HepG2 (cell line): ENCODE measurements at regions not wholly inside any gene's neighbourhood (a gene's known extent, or its start where the extent isn't known, plus 50 kb on each side); places are given as distances from the start of the nearest gene placed in this dataset.

Source experiments
- ATAC-seq: fragments of 200-7000 bp; cut with Tn5 transposase; 3 replicates; pipeline ENCODE4 v1.9.1; 2020; ENCODE audit warnings: mild to moderate bottlenecking, moderate library complexity
- BruUV-seq: library from RNA; stranded (reverse); fragments of 400-500 nt; replicated peaks from 2 replicates; lab custom pipeline; 2021; lab: Mats Ljungman, UMichigan
- CTCF ChIA-PET: fragments of 300-600 bp; formaldehyde crosslinking; extraction: SDS; loops from one replicate; lab custom pipeline; 2021; ENCODE audit warnings: low total read pairs, inconsistent platforms, low intra/inter-chr PET ratio; lab: Yijun Ruan, JAX
- POLR2A ChIA-PET: fragments of 350-600 bp; sonication (Branson Sonifier 250); formaldehyde crosslinking; loops from one replicate; lab custom pipeline; 2020; ENCODE audit warnings: antibody characterized with exemption, inconsistent platforms; lab: Yijun Ruan, JAX
- DNase-seq: peaks from one replicate; pipeline ENCODE4 v3.0.0-alpha.2; 2015; ENCODE audit warnings: low spot score
- FAIRE-seq: peaks from 3 replicates; lab custom pipeline; 2011; peaks lifted over from hg19 to GRCh38; lab: Jason Lieb, UNC
- H2AFZ ChIP-seq: one replicate; pipeline ENCODE4 v1.6.1; 2011; ENCODE audit warnings: low read length, inconsistent platforms
- H3K27ac ChIP-seq: fragments of 300-600 bp; 3 replicates; pipeline ENCODE4 v1.8.0; 2011; ENCODE audit warnings: mixed run types, mild to moderate bottlenecking, mixed read lengths, low read length, inconsistent platforms; ENCODE audit not compliant: insufficient read depth; ENCODE audit errors: extremely low read length
- H3K27me3 ChIP-seq, 2 experiments: fragments of 200-600 bp in 1 of 2; 2 replicates in 1 of 2; 3 replicates in 1 of 2; pipeline versions ENCODE4 v1.6.0 to v1.8.0; 2011; ENCODE audit warnings: low read length in 2 of 2, mild to moderate bottlenecking in 2 of 2, moderate library complexity in 2 of 2, inconsistent platforms in 1 of 2; ENCODE audit not compliant: insufficient read depth in 2 of 2, control insufficient read depth in 1 of 2
- H3K36me3 ChIP-seq, 2 experiments: fragments of 200-600 bp in 1 of 2; replicated peaks in 1 of 2; 2 replicates in 1 of 2; 3 replicates in 1 of 2; pipeline versions ENCODE4 v1.5.1 to v1.8.0; 2011; ENCODE audit warnings: low read length in 2 of 2, inconsistent platforms in 1 of 2; ENCODE audit not compliant: insufficient read depth in 2 of 2, control insufficient read depth in 1 of 2
- H3K4me1 ChIP-seq: 2 replicates; pipeline ENCODE4 v1.5.1; 2012; ENCODE audit warnings: low read length, inconsistent platforms; ENCODE audit not compliant: insufficient read depth
- H3K4me2 ChIP-seq: 2 replicates; pipeline ENCODE4 v1.6.0; 2011; ENCODE audit warnings: low read depth, low read length, inconsistent platforms
- H3K4me3 ChIP-seq, 3 experiments: fragments of 200-600 bp in 1 of 3; sonication (generic), shearing (Covaris generic) in 1 of 3; replicated peaks in 1 of 3; 2 replicates each; pipeline ENCODE4 v1.5.1; 2011 to 2016; ENCODE audit warnings: low read length in 3 of 3, inconsistent platforms in 2 of 3, low read depth in 2 of 3, mild to moderate bottlenecking in 2 of 3, control low read depth in 1 of 3, mixed read lengths in 1 of 3; ENCODE audit not compliant: insufficient read depth in 1 of 3
- H3K79me2 ChIP-seq: one replicate; pipeline ENCODE4 v1.6.1; 2011; ENCODE audit warnings: low read length, inconsistent platforms; ENCODE audit not compliant: insufficient read depth
- H3K9ac ChIP-seq: 2 replicates; pipeline ENCODE4 v1.6.0; 2011; ENCODE audit warnings: mild to moderate bottlenecking, low read depth, low read length, inconsistent platforms; ENCODE audit not compliant: insufficient read depth
- H3K9me3 ChIP-seq: 2 replicates; pipeline ENCODE4 v1.5.1; 2012; ENCODE audit warnings: mild to moderate bottlenecking, low read length
- H4K20me1 ChIP-seq: 2 replicates; pipeline ENCODE4 v1.6.0; 2011; ENCODE audit warnings: inconsistent platforms, mild to moderate bottlenecking, low read length, moderate library complexity; ENCODE audit not compliant: insufficient read depth
- ATF3 ChIP-seq: sonication (generic); formaldehyde crosslinking; IDR thresholded peaks from 2 replicates; pipeline ENCODE4 v1.4.0; 2020; ENCODE audit warnings: missing genetic modification reagents
- CSRNP1 ChIP-seq: sonication (generic); formaldehyde crosslinking; IDR thresholded peaks from 2 replicates; pipeline ENCODE4 v1.8.1; 2023; ENCODE audit warnings: mild to moderate bottlenecking, missing genetic modification reagents
- GMEB1 ChIP-seq: sonication (generic); formaldehyde crosslinking; IDR thresholded peaks from 2 replicates; pipeline ENCODE4 v1.5.1; 2020; ENCODE audit warnings: missing genetic modification reagents, mild to moderate bottlenecking, borderline replicate concordance
- NFKB2 ChIP-seq: sonication (generic); formaldehyde crosslinking; IDR thresholded peaks from 2 replicates; pipeline ENCODE4 v1.4.0; 2020; ENCODE audit warnings: missing genetic modification reagents, borderline replicate concordance
- PRDM10 ChIP-seq: sonication (generic); formaldehyde crosslinking; IDR thresholded peaks from 2 replicates; pipeline ENCODE4 v1.4.0; 2020; ENCODE audit warnings: low read depth, missing genetic modification reagents
- ZMYM3 ChIP-seq: sonication (generic); formaldehyde crosslinking; IDR thresholded peaks from 2 replicates; pipeline ENCODE4 v1.5.1; 2020; ENCODE audit warnings: mild to moderate bottlenecking, missing genetic modification reagents
- ZNF230 ChIP-seq: sonication (generic); formaldehyde crosslinking; IDR thresholded peaks from 2 replicates; pipeline ENCODE4 v1.4.0; 2020; ENCODE audit warnings: mild to moderate bottlenecking, missing genetic modification reagents
- ZNF296 ChIP-seq: sonication (generic); formaldehyde crosslinking; conservative IDR thresholded peaks from 2 replicates; pipeline ENCODE4 v1.5.0; 2020; ENCODE audit warnings: mild to moderate bottlenecking, missing genetic modification reagents
- ZNF414 ChIP-seq: sonication (generic); formaldehyde crosslinking; IDR thresholded peaks from 2 replicates; pipeline ENCODE4 v1.5.0; 2020; ENCODE audit warnings: missing genetic modification reagents
- ZNF501 ChIP-seq: sonication (generic); formaldehyde crosslinking; IDR thresholded peaks from 2 replicates; pipeline ENCODE4 v1.5.1; 2020; ENCODE audit warnings: mild to moderate bottlenecking, moderate library complexity, missing genetic modification reagents
- ZNF652 ChIP-seq: IDR thresholded peaks from 2 replicates; pipeline ENCODE4 v1.6.1; 2016; ENCODE audit warnings: low read depth, borderline replicate concordance
- ZSCAN25 ChIP-seq: sonication (generic); formaldehyde crosslinking; IDR thresholded peaks from 2 replicates; pipeline ENCODE4 v1.8.0; 2022; ENCODE audit warnings: mild to moderate bottlenecking, missing genetic modification reagents
- WGBS: methylation state at CpG from one replicate; pipeline ENCODE4 v1.1.6; 2017; ENCODE audit warnings: low lambda C conversion rate; 5-methylcytosine and 5-hydroxymethylcytosine counted together
- in situ Hi-C: cut with HindIII; loops from 2 replicates; pipeline ENCODE4 v1.10.0; 2017; ENCODE audit warnings: low pct_unique_long_range_greater_than_20kb; ENCODE audit not compliant: extremely low pct_ligation_motif_present
- intact Hi-C: fragments of 100-400 bp; cut with micrococcal nuclease; formaldehyde crosslinking; loops from one replicate; pipeline ENCODE4 v1.10.0; 2022; ENCODE audit not compliant: unreplicated experiment

GRCh38 chr9:129289131-129289731 lies 111.2 kb upstream of the IER5L start:
- in situ Hi-C loops: no loop called here
- FAIRE-seq: no peak
- peak overlapping the region; percentile 7; the same call in 1 of the 2 replicates for H3K4me2 ChIP-seq
- H4K20me1 ChIP-seq: no peaks in the 10 kb centered on the region
- no peaks in the 10 kb centered on the region for H3K79me2 ChIP-seq
- H3K4me1 ChIP-seq: peaks cover under 1% of the 10 kb centered on the region; the same call in 1 of the 2 replicates
- no peaks in the 10 kb centered on the region for H3K36me3 ChIP-seq
- WGBS: 6% methylated on average over 11 of the region's 13 CpGs
- H3K9ac ChIP-seq: no peak overlapping the region
- H3K27ac ChIP-seq: no peak overlapping the region
- H3K27me3 ChIP-seq: peaks cover 4 to 40% of the 10 kb centered on the region in 2 experiments
- no peak overlapping the region for H2AFZ ChIP-seq
- H3K9me3 ChIP-seq: no peaks in the 10 kb centered on the region
- BruUV-seq: no TSS peak
- ChIA-PET CTCF (no interaction called here), POLR2A (no interaction called here)
- DNase-seq: no peak
- TF ChIP-seq ZNF230 (CRISPR knock-in tag) (no peak), GMEB1 (CRISPR knock-in tag) (no peak), ZNF414 (CRISPR knock-in tag) (no peak), NFKB2 (CRISPR knock-in tag) (no peak), ZNF652 (CRISPR knock-in tag) (no peak), ZSCAN25 (no peak), ZMYM3 (CRISPR knock-in tag) (no peak), ZNF296 (no peak), ATF3 (no peak), CSRNP1 (CRISPR knock-in tag) (no peak), ZNF501 (CRISPR knock-in tag) (no peak), PRDM10 (CRISPR knock-in tag) (no peak)
- ATAC-seq: no peak
- intact Hi-C loops: no loop called here
- H3K4me3 ChIP-seq: no peak overlapping the region
